Fibroblast of mammary gland (primary cell): ENCODE measurements at regions not wholly inside any gene's neighbourhood (a gene's known extent, or its start where the extent isn't known, plus 50 kb on each side); places are given as distances from the start of the nearest gene placed in this dataset.

Experiments used
- DNase-seq: peaks from one replicate; pipeline ENCODE4 v3.0.0-alpha.2; 2010; ENCODE audit warnings: low read depth
- H3K4me3 ChIP-seq: 2 replicates; pipeline ENCODE4 v1.5.1; 2011; ENCODE audit warnings: low read depth, mild to moderate bottlenecking, low read length, moderate library complexity; ENCODE audit not compliant: control insufficient read depth
- CTCF ChIP-seq: conservative IDR thresholded peaks from 2 replicates; pipeline ENCODE4 v1.5.1; 2011; ENCODE audit warnings: low read depth, low read length, inconsistent platforms; ENCODE audit not compliant: control insufficient read depth, insufficient read depth

GRCh38 chr16:49078571-49078970 lies 203.1 kb downstream of the CBLN1 start:
- TF ChIP-seq CTCF: no peak
- no peak for DNase-seq

DNA sequence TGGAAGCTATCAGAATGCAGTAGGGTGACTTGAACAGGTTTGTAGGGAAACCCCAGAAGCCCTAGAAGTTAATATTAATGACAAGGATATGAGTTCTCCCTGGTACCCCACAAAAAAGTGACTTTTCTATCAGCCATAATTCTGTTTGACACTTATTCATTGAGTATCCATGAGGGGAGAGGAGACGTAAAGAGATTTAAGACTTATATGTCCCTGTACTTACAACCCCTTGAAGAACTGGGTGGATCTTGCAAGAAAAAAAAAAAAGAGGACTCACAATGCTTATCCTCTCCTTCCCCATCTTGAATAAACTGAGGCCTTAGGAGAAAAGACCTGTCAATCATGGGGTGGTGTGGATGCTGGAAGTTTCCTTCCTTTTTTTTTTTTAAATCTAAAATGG lies 203.5 kb downstream of the CBLN1 start:
- TF ChIP-seq CTCF: no peak
- DNase-seq: no peak
- H3K4me3 ChIP-seq: no peak overlapping the region

More at GRCh38 chr16:49078571-49078970, 203.1 kb downstream of the CBLN1 start:
- no peak overlapping the region for H3K4me3 ChIP-seq

DNA sequence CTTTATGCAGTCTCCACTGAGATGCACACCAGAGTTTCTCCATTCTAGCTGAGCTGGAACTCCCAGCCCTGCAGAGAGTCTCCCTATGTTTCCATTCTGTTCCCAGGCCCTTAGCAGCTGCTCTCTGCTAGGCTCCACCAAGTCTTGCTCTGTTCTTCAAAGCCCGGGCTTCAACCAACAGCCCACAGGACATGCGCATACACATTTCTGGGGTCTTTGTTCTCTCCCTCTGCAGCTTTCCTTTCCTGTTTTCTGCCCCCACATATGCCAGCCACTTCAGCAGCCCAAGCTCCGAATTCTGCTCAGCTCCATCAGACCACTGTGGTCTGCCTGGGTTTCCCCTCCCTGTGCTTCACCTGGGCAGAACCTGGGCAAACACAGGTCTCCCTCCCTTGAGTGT lies 205.9 kb downstream of the CBLN1 start:
- TF ChIP-seq CTCF: no peak
- H3K4me3 ChIP-seq: no peak overlapping the region
- no peak for DNase-seq

DNA sequence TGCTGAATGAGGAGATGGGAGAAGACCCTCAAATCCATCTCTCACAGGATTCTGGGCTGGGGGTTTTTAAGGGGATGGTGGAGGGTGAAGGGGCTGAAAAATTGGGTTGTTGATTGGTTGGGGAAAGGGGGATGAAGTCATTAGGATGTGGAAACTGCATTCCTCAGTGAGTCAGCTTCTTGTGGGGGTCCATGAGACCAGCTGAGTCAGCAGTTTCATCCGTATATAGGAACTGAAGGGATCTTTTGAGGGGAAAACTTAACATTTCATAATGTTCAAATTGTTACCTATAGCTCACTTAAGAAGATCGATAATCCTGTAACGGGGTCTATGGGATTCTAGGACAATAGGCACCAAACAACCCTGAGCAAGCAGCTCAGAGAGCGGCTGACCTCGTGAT lies 213.4 kb downstream of the CBLN1 start:
- no peak overlapping the region for H3K4me3 ChIP-seq
- DNase-seq: no peak
- no peak for TF ChIP-seq CTCF

DNA sequence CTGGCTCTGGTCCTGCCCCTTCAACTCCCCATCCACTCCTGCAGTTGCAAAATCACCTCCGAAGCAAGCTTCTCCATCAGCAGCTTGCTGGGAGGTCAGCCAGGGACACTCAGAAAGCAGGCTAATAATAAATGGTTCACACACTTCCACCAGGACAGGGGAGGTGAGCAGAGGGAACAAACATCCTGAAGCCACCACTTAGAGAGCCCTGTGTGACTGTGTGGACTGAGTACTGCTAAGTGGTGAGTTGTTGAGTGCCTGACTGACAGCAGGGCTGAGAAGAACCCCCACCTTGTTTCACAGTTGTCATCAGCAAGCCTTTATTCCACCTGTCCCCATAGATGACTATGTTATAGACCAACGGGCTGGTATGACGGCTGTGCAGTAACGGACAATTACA lies 213.9 kb downstream of the CBLN1 start:
- DNase-seq: no peak
- no peak for TF ChIP-seq CTCF
- no peak overlapping the region for H3K4me3 ChIP-seq

DNA sequence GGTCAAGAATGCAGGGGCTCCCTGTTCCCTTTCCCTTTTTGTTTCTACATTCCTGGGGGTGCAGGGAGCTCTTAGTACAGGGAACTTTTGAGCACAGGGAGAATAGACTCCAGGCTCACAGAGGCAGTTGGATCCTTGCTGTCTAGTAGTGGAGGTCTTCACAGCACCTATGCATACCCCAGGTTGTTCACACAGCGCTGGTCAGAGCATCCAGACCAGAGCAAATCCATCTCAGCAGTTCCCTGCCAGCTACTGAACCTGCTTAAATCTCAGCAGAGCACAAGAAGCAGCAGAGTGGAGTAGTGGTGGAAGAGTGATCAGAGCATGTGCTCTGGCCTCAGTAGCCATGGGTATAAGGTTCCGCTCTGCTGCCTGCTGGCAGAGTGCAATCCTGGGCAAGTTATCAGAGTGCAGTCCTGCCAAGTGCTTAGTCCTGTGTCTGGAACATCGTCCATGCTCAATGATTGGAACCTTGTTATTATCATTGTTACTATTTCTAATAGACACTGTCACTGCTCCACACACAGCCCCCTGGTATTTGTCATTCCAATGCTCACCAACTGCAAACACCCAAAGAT lies 220.4 kb downstream of the CBLN1 start:
- no peak for TF ChIP-seq CTCF
- no peak overlapping the region for H3K4me3 ChIP-seq
- no peak for DNase-seq

DNA sequence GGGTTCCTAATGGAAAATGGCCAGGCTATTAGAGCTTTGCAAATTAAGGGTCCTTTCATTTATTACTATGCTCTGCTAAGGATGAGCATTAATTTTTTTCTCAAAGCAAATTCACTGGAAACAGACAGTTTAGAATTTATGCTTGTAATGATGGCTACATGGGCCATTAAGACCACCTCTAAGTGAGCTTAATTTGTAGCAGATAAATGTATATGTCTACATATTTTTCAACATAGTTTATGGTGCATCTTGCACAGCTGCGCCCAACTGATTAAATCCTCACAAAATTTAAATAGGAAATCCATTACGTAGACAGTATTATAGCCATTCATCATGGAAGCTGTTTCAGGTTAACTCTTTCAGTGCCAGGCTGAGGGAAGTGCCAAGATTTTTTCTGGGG lies 220.9 kb downstream of the CBLN1 start:
- DNase-seq: no peak
- H3K4me3 ChIP-seq: no peak overlapping the region
- TF ChIP-seq CTCF: no peak
